ENCODE measurements at regions not wholly inside any gene's neighbourhood (a gene's known extent, or its start where the extent isn't known, plus 50 kb on each side); places are given as distances from the start of the nearest gene placed in this dataset.

- Histone ChIP-seq H3K9ac (ENCODE audit: low read length) (no peak overlapping the region), H3F3A (ENCODE audit: insufficient read depth, low read length, poor library complexity, severe bottlenecking) (peaks cover 7% of the 10 kb centered on the region), H3K27ac (ENCODE audit: low read length) (no peak overlapping the region), H3K4me3 (ENCODE audit: low read length) (no peak overlapping the region), H3K79me2 (replicated peaks; ENCODE audit: insufficient read depth, low read length) (no peaks in the 10 kb centered on the region), H3K36me3 (ENCODE audit: insufficient read depth, low read length) (no peaks in the 10 kb centered on the region), H2AFZ (ENCODE audit: low read depth, low read length) (no peak overlapping the region), H3K9me3 (ENCODE audit: low read length) (no peaks in the 10 kb centered on the region), H3K27me3 (ENCODE audit: insufficient read depth, low read depth, low read length) (no peaks in the 10 kb centered on the region), H3K4me2 (ENCODE audit: low read length) (no peak overlapping the region), H3K9me2 (ENCODE audit: insufficient read depth, low read length) (no peaks in the 10 kb centered on the region), H4K20me1 (ENCODE audit: insufficient read depth) (no peaks in the 10 kb centered on the region)
- TF ChIP-seq, protein P1, sequence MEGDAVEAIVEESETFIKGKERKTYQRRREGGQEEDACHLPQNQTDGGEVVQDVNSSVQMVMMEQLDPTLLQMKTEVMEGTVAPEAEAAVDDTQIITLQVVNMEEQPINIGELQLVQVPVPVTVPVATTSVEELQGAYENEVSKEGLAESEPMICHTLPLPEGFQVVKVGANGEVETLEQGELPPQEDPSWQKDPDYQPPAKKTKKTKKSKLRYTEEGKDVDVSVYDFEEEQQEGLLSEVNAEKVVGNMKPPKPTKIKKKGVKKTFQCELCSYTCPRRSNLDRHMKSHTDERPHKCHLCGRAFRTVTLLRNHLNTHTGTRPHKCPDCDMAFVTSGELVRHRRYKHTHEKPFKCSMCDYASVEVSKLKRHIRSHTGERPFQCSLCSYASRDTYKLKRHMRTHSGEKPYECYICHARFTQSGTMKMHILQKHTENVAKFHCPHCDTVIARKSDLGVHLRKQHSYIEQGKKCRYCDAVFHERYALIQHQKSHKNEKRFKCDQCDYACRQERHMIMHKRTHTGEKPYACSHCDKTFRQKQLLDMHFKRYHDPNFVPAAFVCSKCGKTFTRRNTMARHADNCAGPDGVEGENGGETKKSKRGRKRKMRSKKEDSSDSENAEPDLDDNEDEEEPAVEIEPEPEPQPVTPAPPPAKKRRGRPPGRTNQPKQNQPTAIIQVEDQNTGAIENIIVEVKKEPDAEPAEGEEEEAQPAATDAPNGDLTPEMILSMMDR (IDR thresholded peaks at IDR 0.05; ENCODE audit: poor library complexity, severe bottlenecking): no peak
- TF ChIP-seq MXI1 (conservative IDR thresholded peaks at IDR 0.05; ENCODE audit: poor library complexity, severe bottlenecking): no peak
- no peak for TF ChIP-seq EZH2 (IDR thresholded peaks at IDR 0.05; ENCODE audit: borderline replicate concordance, insufficient read depth, low read length, poor library complexity, severe bottlenecking)
- no peak for TF ChIP-seq REST (IDR thresholded peaks at IDR 0.05; ENCODE audit: borderline replicate concordance)
- no peak for TF ChIP-seq SMC3 (conservative IDR thresholded peaks at IDR 0.05; ENCODE audit: poor library complexity)
Observed at GRCh38 chr12:98294051-98294805, 221.2 kb upstream of the TMPO start.

GRCh38 chr12:98295681-98296080 is 219.7 kb upstream of the TMPO start:
- Histone ChIP-seq H3K27ac (ENCODE audit: low read length) (no peak overlapping the region), H3K79me2 (replicated peaks; ENCODE audit: insufficient read depth, low read length) (no peaks in the 10 kb centered on the region), H3K36me3 (ENCODE audit: insufficient read depth, low read length) (no peaks in the 10 kb centered on the region), H3K9ac (ENCODE audit: low read length) (no peak overlapping the region), H4K20me1 (ENCODE audit: insufficient read depth) (no peaks in the 10 kb centered on the region), H3K27me3 (ENCODE audit: insufficient read depth, low read depth, low read length) (no peaks in the 10 kb centered on the region), H3K9me2 (ENCODE audit: insufficient read depth, low read length) (no peaks in the 10 kb centered on the region), H3F3A (ENCODE audit: insufficient read depth, low read length, poor library complexity, severe bottlenecking) (peaks cover 7% of the 10 kb centered on the region), H3K4me3 (ENCODE audit: low read length) (no peak overlapping the region), H3K9me3 (ENCODE audit: low read length) (no peaks in the 10 kb centered on the region), H2AFZ (ENCODE audit: low read depth, low read length) (no peak overlapping the region), H3K4me2 (ENCODE audit: low read length) (no peak overlapping the region)
- TF ChIP-seq RAD21 (conservative IDR thresholded peaks at IDR 0.05) (no peak), SMC3 (conservative IDR thresholded peaks at IDR 0.05; ENCODE audit: poor library complexity) (no peak), POLR2AphosphoS5 (IDR thresholded peaks at IDR 0.05) (no peak), EZH2 (IDR thresholded peaks at IDR 0.05; ENCODE audit: borderline replicate concordance, insufficient read depth, low read length, poor library complexity, severe bottlenecking) (no peak), MXI1 (conservative IDR thresholded peaks at IDR 0.05; ENCODE audit: poor library complexity, severe bottlenecking) (no peak), EP300 (conservative IDR thresholded peaks at IDR 0.05; ENCODE audit: poor library complexity, severe bottlenecking) (no peak), TAF1 (IDR thresholded peaks at IDR 0.05; ENCODE audit: low read depth) (no peak), REST (IDR thresholded peaks at IDR 0.05; ENCODE audit: borderline replicate concordance) (no peak)
- TF ChIP-seq, protein P1 (IDR thresholded peaks at IDR 0.05; ENCODE audit: poor library complexity, severe bottlenecking): no peak

Data from neural cell (in vitro differentiated cells).